ENCODE measurements at regions not wholly inside any gene's neighbourhood (a gene's known extent, or its start where the extent isn't known, plus 50 kb on each side); places are given as distances from the start of the nearest gene placed in this dataset.
A peak's percentile ranks its signal among the peaks of the same experiment; 100 is the strongest.

GRCh38 chr12:107226126-107226525, 132.8 kb upstream of the CRY1 start:
- DNase-seq: no peak

GRCh38 chr12:107228076-107228475, 134.7 kb upstream of the CRY1 start:
- DNase-seq: no peak

- no peak for DNase-seq
Measured at GRCh38 chr12:107229827-107230226, 136.5 kb upstream of the CRY1 start.

- DNase-seq: no peak
Measured at GRCh38 chr12:107231303-107231702, 138.0 kb upstream of the CRY1 start.

GRCh38 chr12:107233551-107233950, 140.2 kb upstream of the CRY1 start:
- DNase-seq: no peak

GRCh38 chr12:107235600-107235999, 142.3 kb upstream of the CRY1 start:
- DNase-seq: no peak

GRCh38 chr12:107236824-107237511, 143.6 kb upstream of the CRY1 start:
- DNase-seq: no peak

GRCh38 chr12:107238296-107238695, 144.9 kb upstream of the CRY1 start:
- DNase-seq: no peak

GRCh38 chr12:107241411-107241810, 148.1 kb upstream of the CRY1 start:
- no peak for DNase-seq

- DNase-seq: no peak
Measured at GRCh38 chr12:107242189-107242588, 148.8 kb upstream of the CRY1 start.

- peak; percentile 24 for DNase-seq
Measured at GRCh38 chr12:107243341-107243740, 150.0 kb upstream of the CRY1 start.

GRCh38 chr12:107244584-107244983, 151.2 kb upstream of the CRY1 start:
- DNase-seq: no peak

GRCh38 chr12:107247650-107248049, 154.3 kb upstream of the CRY1 start:
- no peak for DNase-seq

GRCh38 chr12:107248187-107248586, 154.8 kb upstream of the CRY1 start:
- DNase-seq: no peak

GRCh38 chr12:107251288-107251687, 157.9 kb upstream of the CRY1 start:
- DNase-seq: no peak

GRCh38 chr12:107253361-107253760, 160.0 kb upstream of the CRY1 start:
- no peak for DNase-seq

GRCh38 chr12:107254258-107254856, 161.0 kb upstream of the CRY1 start:
- DNase-seq: no peak

GRCh38 chr12:107258780-107259179, 165.4 kb upstream of the CRY1 start:
- DNase-seq: no peak

GRCh38 chr12:107263980-107264379, 170.6 kb upstream of the CRY1 start:
- no peak for DNase-seq

- no peak for DNase-seq
Measured at GRCh38 chr12:107264667-107265066, 171.3 kb upstream of the CRY1 start.

- DNase-seq: no peak
Measured at GRCh38 chr12:107267604-107268003, 174.3 kb upstream of the CRY1 start.

GRCh38 chr12:107271523-107271922, 178.2 kb upstream of the CRY1 start:
- DNase-seq: no peak

GRCh38 chr12:107275530-107275929, 182.2 kb upstream of the CRY1 start:
- DNase-seq: no peak

GRCh38 chr12:107277855-107278254, 184.5 kb upstream of the CRY1 start:
- no peak for DNase-seq

- no peak for DNase-seq
Measured at GRCh38 chr12:107282628-107283027, 189.3 kb upstream of the CRY1 start.

Measured in femur (tissue), 1 donor.